Upper lobe of left lung (tissue), 6 donors: ENCODE measurements at regions not wholly inside any gene's neighbourhood (a gene's known extent, or its start where the extent isn't known, plus 50 kb on each side); places are given as distances from the start of the nearest gene placed in this dataset.

Experiments used
- ATAC-seq, 2 donors: fragments of 200-7000 bp; cut with Tn5 transposase; one replicate each; pipeline ENCODE4 v1.9.1; 2022; ENCODE audit warnings: mild to moderate bottlenecking in 2 of 2, moderate library complexity in 2 of 2; ENCODE audit not compliant: low FRiP score in 2 of 2
- DNase-seq, 2 donors: peaks; one replicate each; pipeline ENCODE4 v3.0.0-alpha.2; 2019 to 2020
- H3K27ac ChIP-seq, 4 donors: fragments of 200-600 bp; sonication (generic); one replicate each; pipeline ENCODE4 v1.5.1; 2016 to 2019
- H3K27me3 ChIP-seq, 4 donors: fragments of 200-600 bp; sonication (generic); one replicate each; pipeline ENCODE4 v1.5.1; 2017 to 2019
- H3K36me3 ChIP-seq, 4 donors: fragments of 200-600 bp; sonication (generic); one replicate each; pipeline ENCODE4 v1.5.1; 2016 to 2019
- H3K4me1 ChIP-seq, 4 donors: fragments of 200-600 bp; sonication (generic); one replicate each; pipeline ENCODE4 v1.5.1; 2018 to 2019
- H3K4me3 ChIP-seq, 4 donors: fragments of 200-600 bp; sonication (generic); one replicate each; pipeline ENCODE4 v1.5.1; 2017 to 2019; ENCODE audit warnings: mild to moderate bottlenecking in 2 of 4, moderate library complexity in 1 of 4
- H3K9me3 ChIP-seq, 4 donors: fragments of 200-600 bp; sonication (generic); one replicate each; pipeline ENCODE4 v1.5.1; 2018 to 2019
- CTCF ChIP-seq, 6 experiments: fragments of 450-650 bp in 4 of 6; fragments of 200-600 bp in 2 of 6; sonication (generic) in 2 of 6; IDR thresholded peaks; one replicate each; pipeline ENCODE4 v1.5.1; 2016 to 2019; ENCODE audit warnings: antibody characterized with exemption in 6 of 6
- EP300 ChIP-seq, 4 donors: sonication (generic); formaldehyde crosslinking; IDR thresholded peaks; one replicate each; pipeline ENCODE4 v1.5.1; 2017; ENCODE audit warnings: antibody characterized with exemption in 4 of 4, control low read depth in 2 of 4
- POLR2A ChIP-seq, 4 donors: fragments of 450-650 bp; IDR thresholded peaks; one replicate each; pipeline ENCODE4 v1.5.1; 2016 to 2017; ENCODE audit warnings: antibody characterized with exemption in 4 of 4, mild to moderate bottlenecking in 2 of 4
- POLR2AphosphoS5 ChIP-seq, 2 donors: sonication (generic); formaldehyde crosslinking; IDR thresholded peaks; one replicate each; pipeline ENCODE4 v1.5.1; 2017; ENCODE audit warnings: antibody characterized with exemption in 2 of 2
- WGBS, 2 donors: methylation state at CpG; one replicate each; pipeline ENCODE4 v1.1.5; 2017 to 2018; 5-methylcytosine and 5-hydroxymethylcytosine counted together
- donor health status: DM: no; HTN: no; CAD: no; lungs with moderate emphysema.
- donor health status: DM: no; HTN: yes; CAD: no; lungs with severe emphysema.

DNA sequence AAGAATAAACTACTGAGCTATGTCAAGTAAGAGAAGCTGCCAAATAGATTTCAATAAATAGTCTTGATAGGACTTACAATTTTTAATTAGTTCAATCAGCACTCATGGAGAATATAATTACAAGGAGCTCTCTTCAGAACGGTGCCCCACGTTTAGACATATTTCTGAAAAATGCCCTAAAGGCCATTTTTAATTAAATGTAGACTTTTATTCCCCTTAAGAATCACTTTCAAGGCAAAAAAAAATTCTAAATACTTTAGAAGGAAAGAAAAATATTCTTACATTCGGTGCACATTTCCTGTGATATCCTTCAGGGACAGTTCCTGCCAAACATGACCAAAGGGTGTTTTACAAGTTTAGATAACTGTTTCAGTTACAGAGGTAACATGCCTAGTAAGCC lies 202.5 kb upstream of the CDH7 start:
- no peak overlapping the region for H3K27ac ChIP-seq
- ATAC-seq = no peak
- H3K27me3 ChIP-seq = no peaks in the 10 kb centered on the region
- no peak for DNase-seq
- no peaks in the 10 kb centered on the region for H3K9me3 ChIP-seq
- no peaks in the 10 kb centered on the region for H3K36me3 ChIP-seq
- H3K4me1 ChIP-seq = no peaks in the 10 kb centered on the region
- WGBS, 2 donors = 71% methylated on average over 3 of the region's 3 CpGs
- TF ChIP-seq POLR2AphosphoS5 (IDR thresholded peaks at IDR 0.05) (no peak), EP300 (IDR thresholded peaks at IDR 0.05) (no peak), POLR2A (IDR thresholded peaks at IDR 0.05) (no peak), CTCF (IDR thresholded peaks at IDR 0.05) (no peak)
- no peak overlapping the region for H3K4me3 ChIP-seq

- Histone ChIP-seq H3K27me3 (no peaks in the 10 kb centered on the region), H3K4me1 (no peaks in the 10 kb centered on the region), H3K27ac (no peak overlapping the region), H3K36me3 (no peaks in the 10 kb centered on the region), H3K9me3 (no peaks in the 10 kb centered on the region), H3K4me3 (no peak overlapping the region)
- DNase-seq (no peak), ATAC-seq (no peak)
- TF ChIP-seq POLR2A (IDR thresholded peaks at IDR 0.05) (no peak), CTCF (IDR thresholded peaks at IDR 0.05) (no peak), EP300 (IDR thresholded peaks at IDR 0.05) (no peak), POLR2AphosphoS5 (IDR thresholded peaks at IDR 0.05) (no peak)
Measured at GRCh38 chr18:65547046-65547445, 203.8 kb upstream of the CDH7 start.

DNA sequence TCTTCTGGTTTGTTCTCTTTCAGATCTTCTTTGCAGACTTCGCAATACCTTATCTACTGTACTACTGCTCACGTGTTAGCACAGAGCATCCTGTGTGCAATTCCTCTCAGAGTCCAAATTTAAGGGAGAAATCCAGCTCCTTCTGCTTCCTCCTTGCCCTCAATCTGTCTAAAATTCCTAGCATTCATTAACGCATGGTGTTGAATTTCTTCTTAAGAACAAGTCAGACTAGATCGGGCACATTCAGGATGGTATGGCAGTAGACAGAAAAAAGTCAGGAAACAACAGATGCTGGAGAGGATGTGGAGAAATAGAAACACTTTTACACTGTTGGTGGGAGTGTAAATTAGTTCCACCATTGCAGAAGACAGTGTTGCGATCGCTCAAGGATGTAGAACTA lies 206.1 kb upstream of the CDH7 start:
- Histone ChIP-seq H3K4me3 (no peak overlapping the region), H3K4me1 (no peaks in the 10 kb centered on the region), H3K27ac (no peak overlapping the region), H3K27me3 (no peaks in the 10 kb centered on the region), H3K9me3 (no peaks in the 10 kb centered on the region), H3K36me3 (no peaks in the 10 kb centered on the region)
- WGBS, 2 donors = 77 to 84% methylated on average over 6 of the region's 6 CpGs
- TF ChIP-seq EP300 (IDR thresholded peaks at IDR 0.05) (no peak), POLR2AphosphoS5 (IDR thresholded peaks at IDR 0.05) (no peak), CTCF (IDR thresholded peaks at IDR 0.05) (no peak), POLR2A (IDR thresholded peaks at IDR 0.05) (no peak)
- ATAC-seq (no peak), DNase-seq (no peak)

- Histone ChIP-seq H3K27ac (no peak overlapping the region), H3K36me3 (no peaks in the 10 kb centered on the region), H3K4me1 (no peaks in the 10 kb centered on the region), H3K4me3 (no peak overlapping the region), H3K9me3 (no peaks in the 10 kb centered on the region), H3K27me3 (no peaks in the 10 kb centered on the region)
- ATAC-seq (no peak), DNase-seq (no peak)
- TF ChIP-seq CTCF (IDR thresholded peaks at IDR 0.05) = no peak
- WGBS, 2 donors = 72% methylated on average over 4 of the region's 4 CpGs
Measured at GRCh38 chr18:65527879-65528633, 222.8 kb upstream of the CDH7 start.

DNA sequence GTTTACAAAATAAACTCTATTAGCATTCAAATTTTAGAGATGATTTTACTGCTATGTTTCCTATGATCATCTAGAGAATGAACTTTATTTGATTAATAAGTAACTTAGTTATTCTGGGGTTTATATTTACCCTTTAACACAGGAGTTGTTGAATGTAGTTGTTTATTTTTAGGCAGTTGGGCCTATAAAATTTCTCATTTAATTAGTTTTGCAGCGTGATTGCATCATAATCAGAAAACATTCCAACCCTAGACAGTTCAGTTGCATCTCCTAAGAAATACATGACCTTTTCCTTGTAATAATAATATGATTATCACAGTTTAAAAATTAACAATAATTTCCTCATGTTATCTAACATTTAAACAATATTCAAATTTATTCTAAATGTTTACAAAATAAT lies 224.7 kb upstream of the CDH7 start:
- TF ChIP-seq EP300 (IDR thresholded peaks at IDR 0.05) (no peak), POLR2AphosphoS5 (IDR thresholded peaks at IDR 0.05) (no peak), POLR2A (IDR thresholded peaks at IDR 0.05) (no peak), CTCF (IDR thresholded peaks at IDR 0.05) (no peak)
- H3K27me3 ChIP-seq = no peaks in the 10 kb centered on the region
- no peak for DNase-seq
- no peaks in the 10 kb centered on the region for H3K9me3 ChIP-seq
- H3K4me1 ChIP-seq = no peaks in the 10 kb centered on the region
- no peak for ATAC-seq
- H3K27ac ChIP-seq = no peak overlapping the region
- no peaks in the 10 kb centered on the region for H3K36me3 ChIP-seq
- WGBS, 2 donors = 71 to 96% methylated on average over 1 of the region's 1 CpG
- H3K4me3 ChIP-seq = no peak overlapping the region
